ENCODE measurements at regions not wholly inside any gene's neighbourhood (a gene's known extent, or its start where the extent isn't known, plus 50 kb on each side); places are given as distances from the start of the nearest gene placed in this dataset.

- no peak for TF ChIP-seq CTCF (IDR thresholded peaks at IDR 0.05; ENCODE audit: insufficient read depth, low read length, poor library complexity, severe bottlenecking)
- no peaks in the 10 kb centered on the region; the same call in 1 of the 2 replicates for H3K27me3 ChIP-seq (replicated peaks; ENCODE audit: control insufficient read depth, insufficient read depth, low read length)
- DNase-seq (ENCODE audit: extremely low read depth, insufficient read length) = no peak
- no peak overlapping the region for H3K4me3 ChIP-seq (replicated peaks; ENCODE audit: low read depth, low read length)
- H3K36me3 ChIP-seq (ENCODE audit: control insufficient read depth, insufficient read depth, low read length) = no peaks in the 10 kb centered on the region
Measured at GRCh38 chr2:23235292-23235691, 149.7 kb upstream of the KLHL29 start.

GRCh38 chr2:23235736-23236135, 149.2 kb upstream of the KLHL29 start:
- H3K27me3 ChIP-seq (replicated peaks; ENCODE audit: control insufficient read depth, insufficient read depth, low read length) = no peaks in the 10 kb centered on the region; the same call in 1 of the 2 replicates
- no peak for TF ChIP-seq CTCF (IDR thresholded peaks at IDR 0.05; ENCODE audit: insufficient read depth, low read length, poor library complexity, severe bottlenecking)
- no peak for DNase-seq (ENCODE audit: extremely low read depth, insufficient read length)
- no peak overlapping the region for H3K4me3 ChIP-seq (replicated peaks; ENCODE audit: low read depth, low read length)
- no peaks in the 10 kb centered on the region for H3K36me3 ChIP-seq (ENCODE audit: control insufficient read depth, insufficient read depth, low read length)

- Histone ChIP-seq H3K36me3 (ENCODE audit: control insufficient read depth, insufficient read depth, low read length) (no peaks in the 10 kb centered on the region), H3K27me3 (replicated peaks; ENCODE audit: control insufficient read depth, insufficient read depth, low read length) (no peaks in the 10 kb centered on the region; the same call in 1 of the 2 replicates), H3K4me3 (replicated peaks; ENCODE audit: low read depth, low read length) (no peak overlapping the region)
- DNase-seq (ENCODE audit: extremely low read depth, insufficient read length) = no peak
- no peak for TF ChIP-seq CTCF (IDR thresholded peaks at IDR 0.05; ENCODE audit: insufficient read depth, low read length, poor library complexity, severe bottlenecking)
Measured at GRCh38 chr2:23237147-23237546, 147.8 kb upstream of the KLHL29 start.

- no peaks in the 10 kb centered on the region for H3K36me3 ChIP-seq (ENCODE audit: control insufficient read depth, insufficient read depth, low read length)
- DNase-seq (ENCODE audit: extremely low read depth, insufficient read length) = no peak
- TF ChIP-seq CTCF (IDR thresholded peaks at IDR 0.05; ENCODE audit: insufficient read depth, low read length, poor library complexity, severe bottlenecking) = no peak
- no peaks in the 10 kb centered on the region; the same call in 1 of the 2 replicates for H3K27me3 ChIP-seq (replicated peaks; ENCODE audit: control insufficient read depth, insufficient read depth, low read length)
- H3K4me3 ChIP-seq (replicated peaks; ENCODE audit: low read depth, low read length) = no peak overlapping the region
Measured at GRCh38 chr2:23238011-23238657, 146.8 kb upstream of the KLHL29 start.

- no peak overlapping the region for H3K4me3 ChIP-seq (replicated peaks; ENCODE audit: low read depth, low read length)
Measured at GRCh38 chr2:23239374-23239773, 145.6 kb upstream of the KLHL29 start.

More at GRCh38 chr2:23239374-23239773, 145.6 kb upstream of the KLHL29 start:
- no peak for TF ChIP-seq CTCF (IDR thresholded peaks at IDR 0.05; ENCODE audit: insufficient read depth, low read length, poor library complexity, severe bottlenecking)
- no peaks in the 10 kb centered on the region; the same call in 1 of the 2 replicates for H3K27me3 ChIP-seq (replicated peaks; ENCODE audit: control insufficient read depth, insufficient read depth, low read length)
- no peak for DNase-seq (ENCODE audit: extremely low read depth, insufficient read length)
- H3K36me3 ChIP-seq (ENCODE audit: control insufficient read depth, insufficient read depth, low read length) = no peaks in the 10 kb centered on the region
